Vagina (tissue), 2 donors: ENCODE measurements at regions not wholly inside any gene's neighbourhood (a gene's known extent, or its start where the extent isn't known, plus 50 kb on each side); places are given as distances from the start of the nearest gene placed in this dataset.

Experiments used
- CTCF ChIP-seq, 3 experiments: fragments of 450-650 bp in 2 of 3; fragments of 200-600 bp in 1 of 3; sonication (generic) in 1 of 3; IDR thresholded peaks; one replicate each; pipeline ENCODE4 v1.5.1; 2017 to 2019; ENCODE audit warnings: antibody characterized with exemption in 3 of 3, mild to moderate bottlenecking in 2 of 3, moderate library complexity in 2 of 3
- POLR2A ChIP-seq, 2 donors: fragments of 450-650 bp; IDR thresholded peaks; one replicate each; pipeline ENCODE4 v1.6.1; 2017; ENCODE audit warnings: antibody characterized with exemption in 2 of 2, mild to moderate bottlenecking in 2 of 2, moderate library complexity in 2 of 2

- TF ChIP-seq CTCF (IDR thresholded peaks at IDR 0.05), result no peak
- TF ChIP-seq POLR2A (IDR thresholded peaks at IDR 0.05), result no peak
Measured at GRCh38 chr12:58347691-58348090, 406.3 kb downstream of the ATP23 start.
